ENCODE measurements at regions not wholly inside any gene's neighbourhood (a gene's known extent, or its start where the extent isn't known, plus 50 kb on each side); places are given as distances from the start of the nearest gene placed in this dataset.

- intact Hi-C loops (cut with DNase I), result loop anchor here in 2 of 10 donors (10.0 kb wide), 2 partner anchors 133 to 143 kb away; no protein-coding TSS in a partner anchor
These were observed 172.9 kb upstream of the BCL6 start for GRCh38 chr3:187918081-187918644.

GRCh38 chr3:187919048-187919447 is 173.8 kb upstream of the BCL6 start:
- H3K4me3 ChIP-seq, result no peak overlapping the region
- WGBS, 2 donors, result 60 to 69% methylated on average over 6 of the region's 6 CpGs
- H3K9me3 ChIP-seq, result peaks cover 0 to 2% (median 0%) of the 10 kb centered on the region in 11 donors
- H3K36me3 ChIP-seq, result no peaks in the 10 kb centered on the region
- H3K4me1 ChIP-seq, result peaks cover 0 to 75% (median 7%) of the 10 kb centered on the region in 9 donors
- DNase-seq (no peak), ATAC-seq (no peak)
- no peak for TF ChIP-seq CTCF (IDR thresholded peaks at IDR 0.05)
- intact Hi-C loops (cut with DNase I), result loop anchor here in 2 of 10 donors (10.0 kb wide), 2 partner anchors 134 to 144 kb away; no protein-coding TSS in a partner anchor
- no peaks in the 10 kb centered on the region for H3K27me3 ChIP-seq
- peak overlapping the region in 1 of 10 donors; percentile 83 for H3K27ac ChIP-seq

More at GRCh38 chr3:187918081-187918644, 172.9 kb upstream of the BCL6 start:
- ATAC-seq (no peak), DNase-seq (no peak)
- no peaks in the 10 kb centered on the region for H3K36me3 ChIP-seq
- no peaks in the 10 kb centered on the region for H3K9me3 ChIP-seq
- peak overlapping the region in 1 of 10 donors; percentile 83 for H3K27ac ChIP-seq
- WGBS, 2 donors, result 60 to 68% methylated on average over 5 of the region's 5 CpGs
- no peak for TF ChIP-seq CTCF (IDR thresholded peaks at IDR 0.05)
- H3K27me3 ChIP-seq, result no peaks in the 10 kb centered on the region
- no peak overlapping the region for H3K4me3 ChIP-seq
- peaks cover 0 to 74% (median 7%) of the 10 kb centered on the region in 9 donors for H3K4me1 ChIP-seq

- H3K4me3 ChIP-seq, result no peak overlapping the region
- peak overlapping the region in 1 of 10 donors; percentile 83 for H3K27ac ChIP-seq
- no peaks in the 10 kb centered on the region for H3K27me3 ChIP-seq
- intact Hi-C loops (cut with DNase I), result loop anchor here in 2 of 10 donors (10.0 kb wide), 2 partner anchors 135 to 145 kb away; no protein-coding TSS in a partner anchor
- no peak for ATAC-seq
- WGBS, 2 donors, result 86 to 94% methylated on average over 3 of the region's 3 CpGs
- no peaks in the 10 kb centered on the region for H3K36me3 ChIP-seq
- peaks cover 0 to 70% (median 7%) of the 10 kb centered on the region in 9 donors for H3K4me1 ChIP-seq
- TF ChIP-seq CTCF (IDR thresholded peaks at IDR 0.05), result no peak
- peaks cover 0 to 6% (median 2%) of the 10 kb centered on the region in 11 donors for H3K9me3 ChIP-seq
- DNase-seq, result no peak
These were observed 174.3 kb upstream of the BCL6 start for GRCh38 chr3:187919544-187919943.

- H3K27ac ChIP-seq, result peak overlapping the region in 1 of 10 donors; percentile 83
- ATAC-seq (no peak), DNase-seq (no peak)
- no peaks in the 10 kb centered on the region for H3K36me3 ChIP-seq
- H3K4me1 ChIP-seq, result peaks cover 0 to 67% (median 6%) of the 10 kb centered on the region in 9 donors
- intact Hi-C loops (cut with DNase I), result no loop called here
- H3K27me3 ChIP-seq, result no peaks in the 10 kb centered on the region
- H3K4me3 ChIP-seq, result no peak overlapping the region
- peaks cover 0 to 11% (median 2%) of the 10 kb centered on the region in 11 donors for H3K9me3 ChIP-seq
- no peak for TF ChIP-seq CTCF (IDR thresholded peaks at IDR 0.05)
- WGBS, 2 donors, result 82 to 88% methylated on average over 1 of the region's 1 CpG
These were observed 174.8 kb upstream of the BCL6 start for GRCh38 chr3:187920030-187920429.
